ENCODE measurements at regions not wholly inside any gene's neighbourhood (a gene's known extent, or its start where the extent isn't known, plus 50 kb on each side); places are given as distances from the start of the nearest gene placed in this dataset.

GRCh38 chr18:38851526-38851925 lies 1285.9 kb upstream of the CELF4 start:
- no peak overlapping the region for H3K27ac ChIP-seq
- no peak overlapping the region for H3K4me2 ChIP-seq
- no peaks in the 10 kb centered on the region for H3K27me3 ChIP-seq
- H3K9ac ChIP-seq: no peak overlapping the region
- TF ChIP-seq Cebpa-rat (IDR thresholded peaks at IDR 0.05): no peak
- no peak overlapping the region for H3K4me3 ChIP-seq
- no peaks in the 10 kb centered on the region for H3K4me1 ChIP-seq
- H4K20me1 ChIP-seq: no peaks in the 10 kb centered on the region
- peaks cover 19% of the 10 kb centered on the region for H3K9me3 ChIP-seq
- H3K36me3 ChIP-seq: no peaks in the 10 kb centered on the region

- no peak overlapping the region for H3K27ac ChIP-seq
- no peak overlapping the region for H3K4me3 ChIP-seq
- H3K27me3 ChIP-seq: no peaks in the 10 kb centered on the region
- no peak for TF ChIP-seq Cebpa-rat (IDR thresholded peaks at IDR 0.05)
- H3K4me2 ChIP-seq: no peak overlapping the region
- H3K4me1 ChIP-seq: no peaks in the 10 kb centered on the region
- H3K9me3 ChIP-seq: no peaks in the 10 kb centered on the region
- no peaks in the 10 kb centered on the region for H3K36me3 ChIP-seq
- no peaks in the 10 kb centered on the region for H4K20me1 ChIP-seq
- H3K9ac ChIP-seq: no peak overlapping the region
Measured at GRCh38 chr18:38847326-38847725, 1281.7 kb upstream of the CELF4 start.

GRCh38 chr18:38843291-38843690 lies 1277.7 kb upstream of the CELF4 start:
- Histone ChIP-seq H3K4me2 (no peak overlapping the region), H3K27ac (no peak overlapping the region), H3K4me3 (no peak overlapping the region), H3K36me3 (no peaks in the 10 kb centered on the region), H3K9me3 (no peaks in the 10 kb centered on the region), H3K27me3 (no peaks in the 10 kb centered on the region), H3K4me1 (no peaks in the 10 kb centered on the region), H3K9ac (no peak overlapping the region), H4K20me1 (no peaks in the 10 kb centered on the region)
- TF ChIP-seq Cebpa-rat (IDR thresholded peaks at IDR 0.05): no peak

- Histone ChIP-seq H3K36me3 (no peaks in the 10 kb centered on the region), H3K4me1 (no peaks in the 10 kb centered on the region), H3K4me2 (no peak overlapping the region), H3K27ac (no peak overlapping the region), H3K4me3 (no peak overlapping the region), H3K9me3 (no peaks in the 10 kb centered on the region), H4K20me1 (no peaks in the 10 kb centered on the region), H3K27me3 (no peaks in the 10 kb centered on the region), H3K9ac (no peak overlapping the region)
- no peak for TF ChIP-seq Cebpa-rat (IDR thresholded peaks at IDR 0.05)
Measured at GRCh38 chr18:38826247-38826646, 1260.6 kb upstream of the CELF4 start.

- H3K4me1 ChIP-seq: no peaks in the 10 kb centered on the region
- TF ChIP-seq Cebpa-rat (IDR thresholded peaks at IDR 0.05): no peak
- H3K27me3 ChIP-seq: no peaks in the 10 kb centered on the region
- no peaks in the 10 kb centered on the region for H4K20me1 ChIP-seq
- no peak overlapping the region for H3K4me3 ChIP-seq
- no peaks in the 10 kb centered on the region for H3K36me3 ChIP-seq
- no peak overlapping the region for H3K27ac ChIP-seq
- no peak overlapping the region for H3K9ac ChIP-seq
- no peaks in the 10 kb centered on the region for H3K9me3 ChIP-seq
- H3K4me2 ChIP-seq: no peak overlapping the region
Measured at GRCh38 chr18:38811209-38811608, 1245.6 kb upstream of the CELF4 start.

GRCh38 chr18:38810789-38811188 lies 1245.2 kb upstream of the CELF4 start:
- Histone ChIP-seq H3K9ac (no peak overlapping the region), H3K4me2 (no peak overlapping the region), H3K4me3 (no peak overlapping the region), H3K27ac (no peak overlapping the region), H3K27me3 (no peaks in the 10 kb centered on the region), H3K4me1 (no peaks in the 10 kb centered on the region), H3K9me3 (no peaks in the 10 kb centered on the region), H4K20me1 (no peaks in the 10 kb centered on the region), H3K36me3 (no peaks in the 10 kb centered on the region)
- no peak for TF ChIP-seq Cebpa-rat (IDR thresholded peaks at IDR 0.05)

GRCh38 chr18:38807915-38808314 lies 1242.3 kb upstream of the CELF4 start:
- Histone ChIP-seq H3K9me3 (no peaks in the 10 kb centered on the region), H3K4me2 (no peak overlapping the region), H3K4me3 (no peak overlapping the region), H3K4me1 (no peaks in the 10 kb centered on the region), H3K27me3 (no peaks in the 10 kb centered on the region), H3K9ac (no peak overlapping the region), H3K36me3 (no peaks in the 10 kb centered on the region), H4K20me1 (no peaks in the 10 kb centered on the region), H3K27ac (no peak overlapping the region)
- TF ChIP-seq Cebpa-rat (IDR thresholded peaks at IDR 0.05): no peak

GRCh38 chr18:38805256-38805655 lies 1239.7 kb upstream of the CELF4 start:
- Histone ChIP-seq H4K20me1 (no peaks in the 10 kb centered on the region), H3K9ac (no peak overlapping the region), H3K9me3 (0 out of 2 replicates have a peak, but pooled peaks cover under 1% of the 10 kb centered on the region), H3K27me3 (no peaks in the 10 kb centered on the region), H3K4me3 (no peak overlapping the region), H3K4me2 (no peak overlapping the region), H3K4me1 (no peaks in the 10 kb centered on the region), H3K27ac (no peak overlapping the region), H3K36me3 (no peaks in the 10 kb centered on the region)
- TF ChIP-seq Cebpa-rat (IDR thresholded peaks at IDR 0.05): no peak

- H3K9me3 ChIP-seq: peaks cover 15% of the 10 kb centered on the region
- no peak overlapping the region for H3K27ac ChIP-seq
- TF ChIP-seq Cebpa-rat (IDR thresholded peaks at IDR 0.05): no peak
- no peaks in the 10 kb centered on the region for H4K20me1 ChIP-seq
- no peak overlapping the region for H3K9ac ChIP-seq
- H3K4me2 ChIP-seq: no peak overlapping the region
- H3K4me1 ChIP-seq: no peaks in the 10 kb centered on the region
- H3K4me3 ChIP-seq: no peak overlapping the region
- H3K36me3 ChIP-seq: no peaks in the 10 kb centered on the region
- no peaks in the 10 kb centered on the region for H3K27me3 ChIP-seq
Measured at GRCh38 chr18:38801640-38802039, 1236.0 kb upstream of the CELF4 start.

- Histone ChIP-seq H3K4me3 (no peak overlapping the region), H3K4me2 (no peak overlapping the region), H3K27ac (no peak overlapping the region), H3K9ac (no peak overlapping the region), H4K20me1 (no peaks in the 10 kb centered on the region), H3K27me3 (no peaks in the 10 kb centered on the region), H3K36me3 (no peaks in the 10 kb centered on the region), H3K9me3 (peaks cover 15% of the 10 kb centered on the region), H3K4me1 (no peaks in the 10 kb centered on the region)
- no peak for TF ChIP-seq Cebpa-rat (IDR thresholded peaks at IDR 0.05)
Measured at GRCh38 chr18:38796762-38797161, 1231.2 kb upstream of the CELF4 start.

- TF ChIP-seq Cebpa-rat (IDR thresholded peaks at IDR 0.05): no peak
- Histone ChIP-seq H3K4me1 (0 out of 2 replicates have a peak, but pooled peaks cover 7% of the 10 kb centered on the region), H3K36me3 (no peaks in the 10 kb centered on the region), H3K9ac (no peak overlapping the region), H3K9me3 (0 out of 2 replicates have a peak, but pooled peaks cover under 1% of the 10 kb centered on the region), H3K4me2 (no peak overlapping the region), H3K27ac (no peak overlapping the region), H3K4me3 (no peak overlapping the region), H3K27me3 (no peaks in the 10 kb centered on the region), H4K20me1 (no peaks in the 10 kb centered on the region)
Measured at GRCh38 chr18:38792731-38793130, 1227.1 kb upstream of the CELF4 start.
